H7 (cell line): ENCODE measurements at regions not wholly inside any gene's neighbourhood (a gene's known extent, or its start where the extent isn't known, plus 50 kb on each side); places are given as distances from the start of the nearest gene placed in this dataset.

Experiments
- DNase-seq: peaks from one replicate; pipeline ENCODE4 v3.0.0; 2012
- H3K27me3 ChIP-seq: 2 replicates; pipeline ENCODE4 v1.6.0; 2011; ENCODE audit warnings: mild to moderate bottlenecking, low read length; ENCODE audit not compliant: control insufficient read depth, insufficient read depth
- H3K36me3 ChIP-seq: replicated peaks from 2 replicates; pipeline ENCODE4 v1.5.1; 2011; ENCODE audit warnings: low read length; ENCODE audit not compliant: control insufficient read depth, insufficient read depth
- H3K4me3 ChIP-seq: 2 replicates; pipeline ENCODE4 v1.5.1; 2011; ENCODE audit warnings: low read depth, mild to moderate bottlenecking, control low read depth, low read length, moderate library complexity; ENCODE audit not compliant: insufficient read depth

GRCh38 chr17:77299256-77300015 is 158.7 kb downstream of the SEC14L1 start:
- DNase-seq = no peak
- no peaks in the 10 kb centered on the region for H3K27me3 ChIP-seq
- H3K4me3 ChIP-seq = no peak overlapping the region
- no peaks in the 10 kb centered on the region for H3K36me3 ChIP-seq

- no peak overlapping the region for H3K4me3 ChIP-seq
- DNase-seq = no peak
- H3K27me3 ChIP-seq = no peaks in the 10 kb centered on the region
- H3K36me3 ChIP-seq = no peaks in the 10 kb centered on the region
These were observed 159.4 kb downstream of the SEC14L1 start for GRCh38 chr17:77300016-77300686.

GRCh38 chr17:77301694-77302266 is 161.0 kb downstream of the SEC14L1 start:
- Histone ChIP-seq H3K27me3 (no peaks in the 10 kb centered on the region), H3K36me3 (no peaks in the 10 kb centered on the region), H3K4me3 (no peak overlapping the region)
- DNase-seq = no peak

- no peak for DNase-seq
- H3K36me3 ChIP-seq = peaks cover under 1% of the 10 kb centered on the region
- no peak overlapping the region for H3K4me3 ChIP-seq
- H3K27me3 ChIP-seq = no peaks in the 10 kb centered on the region
These were observed 161.9 kb downstream of the SEC14L1 start for GRCh38 chr17:77302682-77303081.

- DNase-seq = no peak
- Histone ChIP-seq H3K27me3 (no peaks in the 10 kb centered on the region), H3K4me3 (no peak overlapping the region), H3K36me3 (peaks cover 2% of the 10 kb centered on the region)
These were observed 162.9 kb downstream of the SEC14L1 start for GRCh38 chr17:77303620-77304019.

GRCh38 chr17:77304051-77304745 is 163.4 kb downstream of the SEC14L1 start:
- H3K36me3 ChIP-seq = peaks cover 2% of the 10 kb centered on the region
- no peaks in the 10 kb centered on the region for H3K27me3 ChIP-seq
- no peak for DNase-seq
- H3K4me3 ChIP-seq = no peak overlapping the region

- Histone ChIP-seq H3K36me3 (peaks cover 2% of the 10 kb centered on the region), H3K27me3 (no peaks in the 10 kb centered on the region), H3K4me3 (no peak overlapping the region)
- DNase-seq = no peak
These were observed 164.1 kb downstream of the SEC14L1 start for GRCh38 chr17:77304746-77305473.

GRCh38 chr17:77306048-77306789 is 165.4 kb downstream of the SEC14L1 start:
- H3K27me3 ChIP-seq = no peaks in the 10 kb centered on the region
- peaks cover 2% of the 10 kb centered on the region for H3K36me3 ChIP-seq
- no peak overlapping the region for H3K4me3 ChIP-seq
- DNase-seq = no peak

- H3K27me3 ChIP-seq = no peaks in the 10 kb centered on the region
- DNase-seq = no peak
- H3K4me3 ChIP-seq = no peak overlapping the region
- H3K36me3 ChIP-seq = peaks cover 2% of the 10 kb centered on the region
These were observed 166.2 kb downstream of the SEC14L1 start for GRCh38 chr17:77306790-77307478.

- Histone ChIP-seq H3K27me3 (no peaks in the 10 kb centered on the region), H3K4me3 (no peak overlapping the region), H3K36me3 (peaks cover 2% of the 10 kb centered on the region)
- DNase-seq = no peak
These were observed 166.9 kb downstream of the SEC14L1 start for GRCh38 chr17:77307479-77308198.

- no peaks in the 10 kb centered on the region for H3K27me3 ChIP-seq
- peaks cover 2% of the 10 kb centered on the region for H3K36me3 ChIP-seq
- no peak overlapping the region for H3K4me3 ChIP-seq
- no peak for DNase-seq
These were observed 168.3 kb downstream of the SEC14L1 start for GRCh38 chr17:77308861-77309726.

GRCh38 chr17:77310336-77310735 is 169.6 kb downstream of the SEC14L1 start:
- Histone ChIP-seq H3K4me3 (no peak overlapping the region), H3K27me3 (no peaks in the 10 kb centered on the region), H3K36me3 (peaks cover 2% of the 10 kb centered on the region)
- no peak for DNase-seq
